Ovary (tissue), 7 donors: ENCODE measurements at regions not wholly inside any gene's neighbourhood (a gene's known extent, or its start where the extent isn't known, plus 50 kb on each side); places are given as distances from the start of the nearest gene placed in this dataset.

Experiments used
- DNase-seq, 5 donors: peaks; one replicate each; pipeline ENCODE4 v3.0.0-alpha.2; 2019 to 2020
- H3K27ac ChIP-seq, 2 donors: fragments of 200-600 bp; one replicate each; pipeline versions ENCODE4 v1.5.1 to v1.8.0; 2019 to 2022
- H3K27me3 ChIP-seq: fragments of 200-600 bp; one replicate; pipeline ENCODE4 v1.8.0; 2022
- H3K36me3 ChIP-seq: fragments of 200-600 bp; sonication (generic); one replicate; pipeline ENCODE4 v1.5.1; 2019
- H3K4me1 ChIP-seq: one replicate; pipeline ENCODE4 v1.8.1; 2013; ENCODE audit warnings: mild to moderate bottlenecking, moderate library complexity; ENCODE audit not compliant: insufficient read depth
- H3K4me3 ChIP-seq: fragments of 200-600 bp; sonication (generic); one replicate; pipeline ENCODE4 v1.5.1; 2017
- H3K9me3 ChIP-seq, 2 donors: fragments of 200-600 bp in 1 of 2; sonication (generic) in 1 of 2; one replicate each; pipeline versions ENCODE4 v1.5.1 to v1.8.1; 2013 to 2019; ENCODE audit warnings: mild to moderate bottlenecking in 1 of 2, moderate library complexity in 1 of 2
- EP300 ChIP-seq: sonication (generic); formaldehyde crosslinking; IDR thresholded peaks from one replicate; pipeline ENCODE4 v1.6.1; 2017; ENCODE audit warnings: antibody characterized with exemption
- POLR2A ChIP-seq: fragments of 450-650 bp; IDR thresholded peaks from one replicate; pipeline ENCODE4 v1.6.1; 2017; ENCODE audit warnings: antibody characterized with exemption, mild to moderate bottlenecking, moderate library complexity
- WGBS, 3 donors: extraction: QIAGEN DNeasy Blood & Tissue Kit in 1 of 3; methylation state at CpG; one replicate each; pipeline versions ENCODE4 v1.1.5 to v1.1.7; 2013 to 2017; 5-methylcytosine and 5-hydroxymethylcytosine counted together
- intact Hi-C, 4 donors: fragments of 100-400 bp; cut with DNase I; formaldehyde crosslinking; loops; one replicate each; pipeline versions ENCODE4 v1.11.0 to v1.15.1; 2022 to 2023
- TF ChIP-seq, protein P1 (sequence below), 3 donors: fragments of 450-650 bp in 2 of 3; fragments of 200-600 bp in 1 of 3; IDR thresholded peaks; one replicate each; pipeline versions ENCODE4 v1.5.1 to v1.8.0; 2016 to 2022; ENCODE audit warnings: antibody characterized with exemption in 3 of 3, mild to moderate bottlenecking in 1 of 3
- donor health status: DM: no; HTN: no; CAD: no; lungs with moderate emphysema.
- donor health status: DM: no; HTN: no; CAD: no.
- donor health status: Bipolar disorder and iron deficiency.
- donor health status: DM: no; HTN: no; CAD: no.
- donor health status: DM: yes; HTN: yes; CAD: no.

DNA sequence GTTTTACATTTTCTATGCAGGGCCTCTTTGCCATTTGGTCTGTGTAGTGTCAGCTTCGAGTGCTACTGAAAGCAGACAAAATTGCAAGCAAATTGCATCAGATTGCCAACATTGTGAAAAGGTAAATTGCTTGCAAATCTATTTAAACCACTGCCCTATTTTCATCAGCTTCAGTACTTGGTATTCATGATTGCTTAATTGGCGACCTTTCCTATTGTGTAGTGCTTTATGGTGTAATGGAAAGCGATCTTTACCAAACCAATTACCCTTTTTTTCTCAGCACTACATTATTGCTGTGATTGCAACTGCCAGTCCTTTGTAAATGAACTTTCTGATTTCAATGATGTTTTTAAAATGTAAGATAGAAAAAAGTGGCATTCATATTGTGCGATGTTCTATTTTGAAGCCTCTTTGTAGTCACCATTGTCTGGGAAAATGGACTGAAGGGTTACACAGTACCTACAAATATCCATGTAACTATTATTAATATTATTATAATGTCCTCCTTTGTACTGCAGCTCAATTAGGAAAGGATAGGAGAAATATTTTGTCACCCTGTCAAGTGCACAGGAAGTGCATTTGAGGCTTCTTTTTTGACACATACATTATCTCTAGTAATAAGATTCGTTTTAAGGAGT is 177.7 kb upstream of the SP8 start:
- H3K27ac ChIP-seq: no peak overlapping the region
- TF ChIP-seq, protein P1, sequence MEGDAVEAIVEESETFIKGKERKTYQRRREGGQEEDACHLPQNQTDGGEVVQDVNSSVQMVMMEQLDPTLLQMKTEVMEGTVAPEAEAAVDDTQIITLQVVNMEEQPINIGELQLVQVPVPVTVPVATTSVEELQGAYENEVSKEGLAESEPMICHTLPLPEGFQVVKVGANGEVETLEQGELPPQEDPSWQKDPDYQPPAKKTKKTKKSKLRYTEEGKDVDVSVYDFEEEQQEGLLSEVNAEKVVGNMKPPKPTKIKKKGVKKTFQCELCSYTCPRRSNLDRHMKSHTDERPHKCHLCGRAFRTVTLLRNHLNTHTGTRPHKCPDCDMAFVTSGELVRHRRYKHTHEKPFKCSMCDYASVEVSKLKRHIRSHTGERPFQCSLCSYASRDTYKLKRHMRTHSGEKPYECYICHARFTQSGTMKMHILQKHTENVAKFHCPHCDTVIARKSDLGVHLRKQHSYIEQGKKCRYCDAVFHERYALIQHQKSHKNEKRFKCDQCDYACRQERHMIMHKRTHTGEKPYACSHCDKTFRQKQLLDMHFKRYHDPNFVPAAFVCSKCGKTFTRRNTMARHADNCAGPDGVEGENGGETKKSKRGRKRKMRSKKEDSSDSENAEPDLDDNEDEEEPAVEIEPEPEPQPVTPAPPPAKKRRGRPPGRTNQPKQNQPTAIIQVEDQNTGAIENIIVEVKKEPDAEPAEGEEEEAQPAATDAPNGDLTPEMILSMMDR (IDR thresholded peaks at IDR 0.05): no peak
- TF ChIP-seq POLR2A (no peak), EP300 (no peak)
- H3K4me1 ChIP-seq: no peaks in the 10 kb centered on the region
- intact Hi-C loops: no loop called here
- no peak for DNase-seq
- 70 to 80% (median 75%) methylated on average over 5 of the region's 5 CpGs for WGBS, 3 donors
- no peaks in the 10 kb centered on the region for H3K27me3 ChIP-seq
- no peaks in the 10 kb centered on the region for H3K9me3 ChIP-seq
- H3K4me3 ChIP-seq: no peak overlapping the region
- no peaks in the 10 kb centered on the region for H3K36me3 ChIP-seq

DNA sequence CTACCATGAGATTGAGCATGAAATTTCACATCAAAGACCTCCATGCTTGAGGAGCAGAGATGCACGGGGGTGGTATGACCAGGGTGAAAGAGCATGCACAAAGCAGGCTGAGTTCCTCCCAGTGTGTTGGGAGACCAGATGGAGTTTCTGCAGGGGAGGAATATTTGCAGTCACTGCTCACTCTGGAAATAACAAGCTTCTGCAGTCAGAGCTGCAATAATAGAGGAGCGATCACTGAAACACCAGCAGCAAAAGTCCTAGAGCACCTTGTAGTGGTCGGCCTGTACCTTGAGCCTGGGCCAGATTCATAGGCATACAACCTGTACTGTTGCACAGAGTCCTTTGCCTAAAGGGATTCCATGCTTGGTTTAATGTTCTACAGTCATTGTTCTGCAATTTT is 184.5 kb upstream of the SP8 start:
- Histone ChIP-seq H3K36me3 (no peaks in the 10 kb centered on the region), H3K4me1 (no peaks in the 10 kb centered on the region), H3K27ac (no peak overlapping the region), H3K27me3 (no peaks in the 10 kb centered on the region), H3K9me3 (no peaks in the 10 kb centered on the region), H3K4me3 (no peak overlapping the region)
- DNase-seq: no peak
- intact Hi-C loops: no loop called here
- TF ChIP-seq, protein P1 (IDR thresholded peaks at IDR 0.05): no peak
- no peak for TF ChIP-seq POLR2A
- no peak for TF ChIP-seq EP300
- WGBS, 3 donors: 45 to 52% (median 48%) methylated on average over 3 of the region's 3 CpGs

DNA sequence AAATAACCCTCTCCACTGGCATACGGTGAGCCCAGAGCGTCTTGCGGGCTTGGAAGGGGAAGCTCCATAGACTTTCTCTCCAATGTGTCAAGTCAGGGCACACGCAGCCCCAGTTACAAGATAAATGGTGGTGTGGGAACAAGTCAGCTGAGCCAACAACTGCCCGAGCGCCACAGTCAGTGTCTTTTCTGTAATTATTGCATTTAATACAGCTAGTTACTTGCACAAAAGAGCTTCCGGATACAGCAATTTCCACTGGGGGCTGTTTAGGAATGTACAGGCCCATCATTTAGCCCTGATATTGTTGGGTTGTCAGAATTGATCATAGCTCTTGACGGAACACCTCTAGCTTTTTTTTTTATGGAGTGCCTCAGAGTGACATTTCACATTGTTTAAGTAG is 193.5 kb upstream of the SP8 start:
- H3K9me3 ChIP-seq: no peaks in the 10 kb centered on the region
- H3K36me3 ChIP-seq: no peaks in the 10 kb centered on the region
- intact Hi-C loops: no loop called here
- TF ChIP-seq, protein P1 (IDR thresholded peaks at IDR 0.05): no peak
- DNase-seq: no peak
- no peak overlapping the region for H3K4me3 ChIP-seq
- H3K4me1 ChIP-seq: no peaks in the 10 kb centered on the region
- no peaks in the 10 kb centered on the region for H3K27me3 ChIP-seq
- 75 to 77% (median 76%) methylated on average over 8 of the region's 8 CpGs for WGBS, 3 donors
- H3K27ac ChIP-seq: no peak overlapping the region

DNA sequence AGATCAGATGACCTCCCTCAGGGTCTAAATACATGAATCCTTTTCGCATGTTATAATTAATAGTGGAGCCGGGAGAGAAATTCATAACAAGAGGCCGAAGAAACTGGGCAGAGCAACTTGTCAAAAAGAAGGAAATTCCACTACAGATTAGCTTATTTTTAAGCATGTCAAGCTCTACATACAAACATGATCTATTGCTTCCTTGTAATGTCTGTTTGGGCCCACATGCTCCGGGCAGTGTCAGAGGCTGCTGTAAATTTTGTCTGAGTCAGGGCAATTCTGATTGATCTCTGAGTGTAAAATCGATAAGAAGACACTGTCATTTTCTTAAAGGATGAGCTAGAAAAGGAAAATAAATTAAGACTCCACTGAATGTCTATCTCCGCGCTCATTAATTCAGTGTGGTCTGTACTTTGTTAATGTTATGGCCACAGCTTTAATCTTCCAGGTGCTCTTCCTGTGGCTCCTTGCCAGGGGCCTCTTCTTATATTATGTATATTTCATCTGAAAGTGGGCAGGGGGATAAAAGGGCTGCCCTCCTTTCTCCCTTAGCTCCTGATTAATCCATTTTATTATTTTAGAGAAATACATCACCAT is 194.1 kb upstream of the SP8 start:
- no peaks in the 10 kb centered on the region for H3K9me3 ChIP-seq
- H3K27me3 ChIP-seq: no peaks in the 10 kb centered on the region
- intact Hi-C loops: no loop called here
- no peak for DNase-seq
- TF ChIP-seq POLR2A: no peak
- TF ChIP-seq, protein P1 (IDR thresholded peaks at IDR 0.05): no peak
- no peak for TF ChIP-seq EP300
- WGBS, 3 donors: 15 to 19% (median 17%) methylated on average over 7 of the region's 7 CpGs
- no peaks in the 10 kb centered on the region for H3K4me1 ChIP-seq
- no peak overlapping the region for H3K27ac ChIP-seq
- H3K36me3 ChIP-seq: no peaks in the 10 kb centered on the region
- no peak overlapping the region for H3K4me3 ChIP-seq
